Liver (tissue), 3 donors: ENCODE measurements at regions not wholly inside any gene's neighbourhood (a gene's known extent, or its start where the extent isn't known, plus 50 kb on each side); places are given as distances from the start of the nearest gene placed in this dataset.

Experiments used
- ATF3 ChIP-seq: IDR thresholded peaks from 2 replicates; pipeline ENCODE4 v1.6.1; 2016; ENCODE audit warnings: antibody characterized with exemption
- CTCF ChIP-seq: fragments of 150-350 bp; IDR thresholded peaks from 2 replicates; pipeline ENCODE4 v1.5.1; 2017; ENCODE audit warnings: improper control_type of control experiment, low read depth, low read length; ENCODE audit not compliant: missing input control
- RXRA ChIP-seq, 2 donors: IDR thresholded peaks; 2 replicates each; pipeline ENCODE4 v1.6.1; 2017 to 2018; ENCODE audit warnings: antibody characterized with exemption in 2 of 2, mild to moderate bottlenecking in 1 of 2
- SP1 ChIP-seq: IDR thresholded peaks from 2 replicates; pipeline ENCODE4 v1.6.1; 2018; ENCODE audit warnings: antibody characterized with exemption, mild to moderate bottlenecking
- donor health status: healthy.
- donor health status: healthy.

- no peak for TF ChIP-seq CTCF
- TF ChIP-seq SP1: no peak
- TF ChIP-seq ATF3: no peak
- TF ChIP-seq RXRA (IDR thresholded peaks at IDR 0.05): no peak
These were observed 527.8 kb downstream of the MTRR start for GRCh38 chr5:8396756-8397155.
